Natural killer cell treated with Interleukin-12 subunit alpha and Interleukin-12 subunit beta and Interleukin-15 and Interleukin-18, amount 100 ng/mL, for 72 hours (primary cell): ENCODE measurements at regions not wholly inside any gene's neighbourhood (a gene's known extent, or its start where the extent isn't known, plus 50 kb on each side); places are given as distances from the start of the nearest gene placed in this dataset.
A peak's percentile ranks its signal among the peaks of the same experiment; 100 is the strongest.

Experiments
- ATAC-seq, 2 donors: fragments of 150-1000 bp; cut with Tn5 transposase in 1 of 2; sonication (Bioruptor Pico), chemical (Tn5 transposase) in 1 of 2; 2 replicates each; pipeline ENCODE4 v1.10.0; 2021
- DNase-seq: peaks from one replicate; pipeline ENCODE4 v3.0.0; 2022; ENCODE audit warnings: low spot score
- H3K27ac Mint-ChIP-seq, 2 donors: 1 replicate in 1 of 2; 2 replicates in 1 of 2; pipeline ENCODE4 v1.8.0; 2022; ENCODE audit warnings: mixed read lengths in 2 of 2, mild to moderate bottlenecking in 1 of 2, moderate library complexity in 1 of 2
- H3K27me3 Mint-ChIP-seq, 2 donors: 1 replicate in 1 of 2; 2 replicates in 1 of 2; pipeline ENCODE4 v1.8.0; 2022; ENCODE audit warnings: mixed read lengths in 2 of 2
- H3K36me3 Mint-ChIP-seq: one replicate; pipeline ENCODE4 v1.8.0; 2022; ENCODE audit warnings: mixed read lengths
- H3K4me1 Mint-ChIP-seq, 2 donors: 1 replicate in 1 of 2; 2 replicates in 1 of 2; pipeline ENCODE4 v1.8.0; 2022; ENCODE audit warnings: low read depth in 2 of 2, mixed read lengths in 2 of 2, mild to moderate bottlenecking in 1 of 2
- H3K4me3 Mint-ChIP-seq: one replicate; pipeline ENCODE4 v1.8.0; 2022; ENCODE audit warnings: mixed read lengths
- H3K9me3 Mint-ChIP-seq: 2 replicates; pipeline ENCODE4 v1.8.0; 2022; ENCODE audit warnings: mixed read lengths

- Mint-ChIP-seq H3K9me3 (no peaks in the 10 kb centered on the region), H3K27me3 (peaks cover 27 to 31% of the 10 kb centered on the region in 2 donors), H3K4me1 (no peaks in the 10 kb centered on the region), H3K4me3 (no peak overlapping the region), H3K36me3 (no peaks in the 10 kb centered on the region), H3K27ac (no peak overlapping the region)
- ATAC-seq (no peak), DNase-seq (no peak)
Measured at GRCh38 chr5:77924081-77924480, 147.9 kb upstream of the TBCA start.

- Mint-ChIP-seq H3K36me3 (no peaks in the 10 kb centered on the region), H3K9me3 (no peaks in the 10 kb centered on the region), H3K4me3 (no peak overlapping the region), H3K4me1 (no peaks in the 10 kb centered on the region), H3K27me3 (peaks cover 23 to 27% of the 10 kb centered on the region in 2 donors), H3K27ac (no peak overlapping the region)
- ATAC-seq (no peak), DNase-seq (no peak)
Measured at GRCh38 chr5:77923666-77924065, 147.5 kb upstream of the TBCA start.

- Mint-ChIP-seq H3K36me3 (no peaks in the 10 kb centered on the region), H3K9me3 (peaks cover 2% of the 10 kb centered on the region), H3K4me3 (no peak overlapping the region), H3K27me3 (peaks cover 8 to 18% of the 10 kb centered on the region in 2 donors), H3K4me1 (no peaks in the 10 kb centered on the region), H3K27ac (no peak overlapping the region)
- no peak for ATAC-seq
- DNase-seq: no peak
Measured at GRCh38 chr5:77921094-77921768, 145.1 kb upstream of the TBCA start.

- Mint-ChIP-seq H3K9me3 (peaks cover 2% of the 10 kb centered on the region), H3K27me3 (peaks cover 6 to 13% of the 10 kb centered on the region in 2 donors), H3K36me3 (no peaks in the 10 kb centered on the region), H3K4me1 (no peaks in the 10 kb centered on the region), H3K27ac (no peak overlapping the region), H3K4me3 (no peak overlapping the region)
- no peak for DNase-seq
- ATAC-seq: peak; percentile 20 to 28
Measured at GRCh38 chr5:77920359-77921058, 144.4 kb upstream of the TBCA start.

DNA sequence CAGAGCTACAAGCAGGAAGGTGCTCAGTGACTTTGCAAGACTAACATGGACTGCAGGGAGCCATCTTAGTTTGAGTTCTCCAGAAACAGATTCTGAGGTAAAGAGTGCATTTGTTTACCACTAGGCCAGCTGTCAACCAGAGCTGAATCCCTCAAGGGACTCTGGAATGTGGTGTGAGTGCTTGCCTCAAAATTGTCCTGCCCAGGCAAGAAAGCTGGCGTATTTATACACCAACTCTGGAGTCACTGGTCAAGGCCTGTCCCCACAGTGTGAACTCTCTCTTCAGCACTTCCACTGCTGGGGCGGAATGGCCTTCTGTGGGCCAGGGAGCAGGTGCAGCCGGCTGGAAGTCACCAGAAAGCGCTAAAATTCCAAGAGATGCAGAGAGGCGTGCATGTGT lies 139.2 kb upstream of the TBCA start:
- H3K4me1 Mint-ChIP-seq: no peaks in the 10 kb centered on the region
- peaks cover 15 to 28% of the 10 kb centered on the region in 2 donors for H3K27me3 Mint-ChIP-seq

GRCh38 chr5:77912721-77913120 lies 136.6 kb upstream of the TBCA start:
- Mint-ChIP-seq H3K36me3 (no peaks in the 10 kb centered on the region), H3K9me3 (peaks cover 2% of the 10 kb centered on the region), H3K27me3 (peaks cover 24 to 38% of the 10 kb centered on the region in 2 donors), H3K4me3 (no peak overlapping the region), H3K27ac (no peak overlapping the region), H3K4me1 (no peaks in the 10 kb centered on the region)
- no peak for ATAC-seq
- no peak for DNase-seq

More for the DNA sequence above, 139.2 kb upstream of the TBCA start:
- H3K9me3 Mint-ChIP-seq: peaks cover 2% of the 10 kb centered on the region
- H3K36me3 Mint-ChIP-seq: no peaks in the 10 kb centered on the region
- no peak overlapping the region for H3K4me3 Mint-ChIP-seq
- no peak for DNase-seq
- ATAC-seq: no peak
- H3K27ac Mint-ChIP-seq: no peak overlapping the region

DNA sequence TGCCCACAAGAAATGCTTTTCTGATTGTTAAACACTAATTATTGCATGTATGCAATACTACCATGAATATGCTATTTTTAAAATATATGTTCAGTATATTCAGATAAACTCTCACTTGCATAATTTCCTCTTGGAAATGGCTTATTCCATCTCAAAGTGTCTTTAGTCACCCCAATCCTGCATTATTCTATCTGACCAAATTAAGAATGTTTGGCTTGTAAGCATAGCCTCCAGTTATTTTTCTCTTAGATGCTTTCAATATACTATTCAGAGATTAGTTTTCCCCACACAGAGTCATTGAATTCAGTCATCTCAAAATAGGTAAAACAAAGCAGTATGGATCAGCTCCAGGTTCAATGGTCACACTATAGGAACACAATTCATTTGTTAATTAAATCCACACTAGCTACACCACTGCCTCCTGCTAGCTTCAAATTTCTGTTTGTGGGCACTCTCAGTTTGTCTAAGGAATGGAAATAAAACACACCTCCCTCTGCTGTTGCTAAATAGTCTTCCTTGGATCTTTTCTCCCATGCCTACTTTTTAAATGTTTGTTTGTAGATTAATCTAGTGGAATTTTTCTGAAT lies 134.6 kb upstream of the TBCA start:
- Mint-ChIP-seq H3K4me3 (no peak overlapping the region), H3K9me3 (no peaks in the 10 kb centered on the region), H3K27ac (no peak overlapping the region), H3K36me3 (no peaks in the 10 kb centered on the region), H3K27me3 (peaks cover 27 to 38% of the 10 kb centered on the region in 2 donors), H3K4me1 (no peaks in the 10 kb centered on the region)
- DNase-seq (no peak), ATAC-seq (no peak)

DNA sequence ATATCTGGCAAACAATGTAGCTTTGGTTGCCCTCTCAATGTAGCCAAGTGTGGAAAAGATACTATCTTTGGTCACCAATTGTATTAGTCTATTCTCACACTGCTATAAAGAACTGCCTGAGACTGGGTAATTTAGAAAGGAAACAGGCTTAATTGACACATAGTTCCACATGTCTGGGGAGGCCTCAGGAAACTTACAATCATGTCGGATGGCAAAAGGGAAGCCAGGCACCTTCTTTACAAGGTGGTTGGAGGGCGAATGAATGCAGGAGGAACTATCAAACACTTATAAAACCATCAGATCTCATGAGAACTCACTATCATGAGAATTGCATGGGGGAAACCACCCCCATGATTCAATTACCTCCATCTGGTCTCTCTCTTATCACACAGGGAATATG lies 133.1 kb upstream of the TBCA start:
- ATAC-seq (no peak), DNase-seq (no peak)
- Mint-ChIP-seq H3K9me3 (no peaks in the 10 kb centered on the region), H3K27me3 (peaks cover 30 to 38% of the 10 kb centered on the region in 2 donors), H3K4me3 (no peak overlapping the region), H3K36me3 (no peaks in the 10 kb centered on the region), H3K27ac (no peak overlapping the region), H3K4me1 (no peaks in the 10 kb centered on the region)

GRCh38 chr5:77908787-77909186 lies 132.6 kb upstream of the TBCA start:
- Mint-ChIP-seq H3K4me1 (no peaks in the 10 kb centered on the region), H3K36me3 (no peaks in the 10 kb centered on the region), H3K27me3 (peaks cover 27 to 33% of the 10 kb centered on the region in 2 donors), H3K4me3 (no peak overlapping the region), H3K9me3 (no peaks in the 10 kb centered on the region), H3K27ac (no peak overlapping the region)
- ATAC-seq (no peak), DNase-seq (no peak)

- Mint-ChIP-seq H3K4me1 (no peaks in the 10 kb centered on the region), H3K36me3 (no peaks in the 10 kb centered on the region), H3K9me3 (no peaks in the 10 kb centered on the region), H3K27me3 (peaks cover 22 to 27% of the 10 kb centered on the region in 2 donors), H3K4me3 (no peak overlapping the region), H3K27ac (no peak overlapping the region)
- ATAC-seq (no peak), DNase-seq (no peak)
Measured at GRCh38 chr5:77907786-77908185, 131.6 kb upstream of the TBCA start.

DNA sequence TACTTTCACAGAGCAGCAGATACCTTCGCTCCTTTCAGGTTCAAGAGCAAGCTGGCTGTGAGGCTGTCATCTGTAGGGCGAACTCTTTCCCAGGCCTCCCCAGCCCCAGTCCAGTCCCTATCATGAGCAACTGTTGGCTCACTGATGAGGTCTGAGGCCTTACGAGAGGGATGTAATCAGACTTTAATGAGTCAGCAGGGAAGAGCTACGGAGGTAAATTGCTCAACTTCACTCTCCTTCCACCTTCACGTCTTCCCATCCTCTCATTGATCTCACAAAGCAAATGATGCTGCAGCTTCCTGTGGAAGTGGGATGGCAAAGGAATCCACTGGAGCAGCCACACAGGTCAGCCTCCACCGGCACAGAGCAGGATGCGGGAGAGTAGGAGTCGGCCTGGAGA lies 130.7 kb upstream of the TBCA start:
- no peak overlapping the region for H3K27ac Mint-ChIP-seq
- H3K9me3 Mint-ChIP-seq: no peaks in the 10 kb centered on the region
- H3K4me3 Mint-ChIP-seq: no peak overlapping the region
- no peaks in the 10 kb centered on the region for H3K36me3 Mint-ChIP-seq
- no peaks in the 10 kb centered on the region for H3K4me1 Mint-ChIP-seq
- peak in 1 of 2 donors; percentile 15 for ATAC-seq
- H3K27me3 Mint-ChIP-seq: peaks cover 18 to 22% of the 10 kb centered on the region in 2 donors
- DNase-seq: no peak

DNA sequence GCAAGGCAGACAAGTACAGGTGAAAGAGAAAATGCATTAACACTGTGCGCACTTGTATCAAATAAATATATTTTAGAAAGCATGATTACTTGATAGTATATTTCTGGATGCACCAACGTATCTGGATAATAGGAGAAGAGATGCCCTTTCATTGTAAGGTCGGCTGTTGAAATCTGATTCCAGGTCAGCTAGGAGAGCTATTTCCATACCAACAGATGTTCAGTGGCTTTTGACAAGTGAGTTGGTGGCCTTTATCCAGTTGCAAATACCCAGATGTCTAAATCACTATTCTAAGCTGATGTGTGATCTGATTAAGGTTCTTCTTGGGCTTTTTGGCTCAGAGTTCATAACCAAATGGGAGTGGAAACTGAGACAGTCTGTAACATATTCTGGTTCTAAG lies 128.2 kb upstream of the TBCA start:
- ATAC-seq (no peak), DNase-seq (no peak)
- Mint-ChIP-seq H3K4me1 (no peaks in the 10 kb centered on the region), H3K9me3 (no peaks in the 10 kb centered on the region), H3K36me3 (no peaks in the 10 kb centered on the region), H3K27me3 (peaks cover 5 to 10% of the 10 kb centered on the region in 2 donors), H3K4me3 (no peak overlapping the region), H3K27ac (no peak overlapping the region)

DNA sequence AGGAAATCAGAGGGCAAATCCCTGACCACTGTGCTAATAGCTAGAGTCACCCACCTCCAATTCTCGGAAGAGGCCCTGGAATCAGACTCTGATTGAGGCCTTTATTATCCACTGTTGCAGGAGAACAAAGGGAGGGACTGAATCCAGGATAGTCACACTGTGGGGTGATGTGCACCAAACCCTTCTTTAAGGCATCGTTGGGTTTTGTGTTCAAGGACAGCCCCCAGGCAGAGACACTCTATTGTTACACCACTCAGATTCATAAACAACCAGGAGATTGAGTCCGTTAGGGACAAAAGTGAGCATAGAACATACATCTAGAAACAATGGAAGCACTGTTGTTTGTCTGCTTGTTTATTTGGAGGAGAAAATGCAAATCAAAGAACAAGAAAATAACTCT lies 124.6 kb upstream of the TBCA start:
- H3K27me3 Mint-ChIP-seq: peaks cover 0 to 3% of the 10 kb centered on the region in 2 donors
- no peak overlapping the region for H3K4me3 Mint-ChIP-seq
- H3K9me3 Mint-ChIP-seq: no peaks in the 10 kb centered on the region
- H3K36me3 Mint-ChIP-seq: no peaks in the 10 kb centered on the region
- no peaks in the 10 kb centered on the region for H3K4me1 Mint-ChIP-seq
- ATAC-seq (no peak), DNase-seq (no peak)
- no peak overlapping the region for H3K27ac Mint-ChIP-seq

DNA sequence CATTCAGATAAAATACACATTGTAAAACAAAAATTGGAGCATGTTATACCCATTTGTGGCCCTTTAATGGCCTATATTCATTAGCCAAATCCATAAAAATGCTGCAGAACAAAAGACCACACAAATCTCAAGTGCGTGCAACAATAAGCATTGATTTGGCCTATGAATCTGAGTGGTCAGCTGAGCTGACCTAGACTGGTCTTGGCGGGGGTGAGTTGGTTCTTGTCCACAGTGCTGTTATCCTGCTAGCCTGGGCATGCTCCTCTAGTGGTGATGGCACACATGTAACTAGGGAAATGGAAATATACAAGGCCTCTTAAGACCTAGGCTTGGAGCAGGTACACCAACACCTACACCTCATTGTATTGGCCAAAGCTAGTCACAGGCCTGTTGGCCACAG lies 122.2 kb upstream of the TBCA start:
- peaks cover 0 to 3% of the 10 kb centered on the region in 2 donors for H3K4me1 Mint-ChIP-seq
- ATAC-seq (no peak), DNase-seq (no peak)
- no peak overlapping the region for H3K4me3 Mint-ChIP-seq
- H3K27ac Mint-ChIP-seq: no peak overlapping the region
- no peaks in the 10 kb centered on the region for H3K36me3 Mint-ChIP-seq
- no peaks in the 10 kb centered on the region for H3K9me3 Mint-ChIP-seq
- H3K27me3 Mint-ChIP-seq: peaks cover 0 to 5% of the 10 kb centered on the region in 2 donors
